NCI-H2029 treated with DMSO at 0.1 percent for 48 hours (cell line): ENCODE measurements at regions not wholly inside any gene's neighbourhood (a gene's known extent, or its start where the extent isn't known, plus 50 kb on each side); places are given as distances from the start of the nearest gene placed in this dataset.
A peak's percentile ranks its signal among the peaks of the same experiment; 100 is the strongest.
"Not testable (repeated sequence)": the region's sequence is repeated elsewhere in the genome, so short reads cannot be mapped to it uniquely, and the experiment has no call there.

Source experiments
- DNase-seq: peaks from one replicate; lab custom pipeline; 2025; lab: John Stamatoyannopoulos, UW

- DNase-seq, result no peak
Measured at GRCh38 chr1:5142389-5142788, 488.0 kb downstream of the AJAP1 start.

GRCh38 chr1:5141750-5142149 is 487.3 kb downstream of the AJAP1 start:
- DNase-seq, result no peak

- DNase-seq, result no peak
Measured at GRCh38 chr1:5140962-5141361, 486.6 kb downstream of the AJAP1 start.

- no peak for DNase-seq
Measured at GRCh38 chr1:5140136-5140535, 485.7 kb downstream of the AJAP1 start.

GRCh38 chr1:5129746-5130355 is 475.4 kb downstream of the AJAP1 start:
- DNase-seq, result no peak

- DNase-seq, result no peak
Measured at GRCh38 chr1:5125208-5125607, 470.8 kb downstream of the AJAP1 start.

GRCh38 chr1:5120559-5120958 is 466.1 kb downstream of the AJAP1 start:
- no peak for DNase-seq

- DNase-seq, result no peak
Measured at GRCh38 chr1:5119366-5120234, 465.2 kb downstream of the AJAP1 start.

GRCh38 chr1:5118771-5119170 is 464.4 kb downstream of the AJAP1 start:
- DNase-seq, result not testable (repeated sequence)

- not testable (repeated sequence) for DNase-seq
Measured at GRCh38 chr1:5118292-5118691, 463.9 kb downstream of the AJAP1 start.

- DNase-seq, result no peak
Measured at GRCh38 chr1:5111581-5111980, 457.2 kb downstream of the AJAP1 start.

- no peak for DNase-seq
Measured at GRCh38 chr1:5110508-5110907, 456.1 kb downstream of the AJAP1 start.

- no peak for DNase-seq
Measured at GRCh38 chr1:5109633-5110032, 455.2 kb downstream of the AJAP1 start.

- peak; percentile 74 for DNase-seq
Measured at GRCh38 chr1:5108740-5109139, 454.3 kb downstream of the AJAP1 start.

- no peak for DNase-seq
Measured at GRCh38 chr1:5105744-5106143, 451.3 kb downstream of the AJAP1 start.

- peak; percentile 97 for DNase-seq
Measured at GRCh38 chr1:5099558-5099957, 445.1 kb downstream of the AJAP1 start.

GRCh38 chr1:5098981-5099385 is 444.6 kb downstream of the AJAP1 start:
- DNase-seq, result peak; percentile 68

GRCh38 chr1:5093042-5093441 is 438.6 kb downstream of the AJAP1 start:
- DNase-seq, result no peak

- DNase-seq, result no peak
Measured at GRCh38 chr1:5084676-5085075, 430.3 kb downstream of the AJAP1 start.

- peak; percentile 15 for DNase-seq
Measured at GRCh38 chr1:5067246-5067645, 412.8 kb downstream of the AJAP1 start.

GRCh38 chr1:5053744-5054143 is 399.3 kb downstream of the AJAP1 start:
- no peak for DNase-seq

GRCh38 chr1:5029136-5029535 is 374.7 kb downstream of the AJAP1 start:
- no peak for DNase-seq

- no peak for DNase-seq
Measured at GRCh38 chr1:5012249-5012648, 357.8 kb downstream of the AJAP1 start.

- no peak for DNase-seq
Measured at GRCh38 chr1:5010656-5011055, 356.2 kb downstream of the AJAP1 start.
